HUES64 (cell line): ENCODE measurements at regions not wholly inside any gene's neighbourhood (a gene's known extent, or its start where the extent isn't known, plus 50 kb on each side); places are given as distances from the start of the nearest gene placed in this dataset.

ENCODE experiments used
- H3K27ac ChIP-seq: 2 replicates; pipeline ENCODE4 v1.7.0; 2013; ENCODE audit warnings: low read depth, low read length, inconsistent platforms
- H3K27me3 ChIP-seq: 2 replicates; pipeline ENCODE4 v1.6.1; 2013; ENCODE audit warnings: mild to moderate bottlenecking, low read length; ENCODE audit not compliant: insufficient read depth
- H3K36me3 ChIP-seq: 2 replicates; pipeline ENCODE4 v1.6.1; 2013; ENCODE audit warnings: mild to moderate bottlenecking, low read length; ENCODE audit not compliant: insufficient read depth
- H3K4me1 ChIP-seq: 2 replicates; pipeline ENCODE4 v1.6.1; 2013; ENCODE audit warnings: mild to moderate bottlenecking, low read length, moderate library complexity; ENCODE audit not compliant: insufficient read depth
- H3K4me3 ChIP-seq: 2 replicates; pipeline ENCODE4 v1.5.1; 2013; ENCODE audit warnings: mild to moderate bottlenecking, low read length, moderate library complexity
- H3K9ac ChIP-seq: 2 replicates; pipeline ENCODE4 v1.6.1; 2013; ENCODE audit warnings: mild to moderate bottlenecking, low read depth, low read length
- H3K9me3 ChIP-seq: 2 replicates; pipeline ENCODE4 v1.6.1; 2013; ENCODE audit warnings: low read depth, low read length; ENCODE audit not compliant: insufficient read depth
- WGBS: fragments of 150-250, 120-280 bp; methylation state at CpG from one replicate; pipeline ENCODE4 v1.1.7; 2013; ENCODE audit warnings: missing lambda C conversion rate; 5-methylcytosine and 5-hydroxymethylcytosine counted together

DNA sequence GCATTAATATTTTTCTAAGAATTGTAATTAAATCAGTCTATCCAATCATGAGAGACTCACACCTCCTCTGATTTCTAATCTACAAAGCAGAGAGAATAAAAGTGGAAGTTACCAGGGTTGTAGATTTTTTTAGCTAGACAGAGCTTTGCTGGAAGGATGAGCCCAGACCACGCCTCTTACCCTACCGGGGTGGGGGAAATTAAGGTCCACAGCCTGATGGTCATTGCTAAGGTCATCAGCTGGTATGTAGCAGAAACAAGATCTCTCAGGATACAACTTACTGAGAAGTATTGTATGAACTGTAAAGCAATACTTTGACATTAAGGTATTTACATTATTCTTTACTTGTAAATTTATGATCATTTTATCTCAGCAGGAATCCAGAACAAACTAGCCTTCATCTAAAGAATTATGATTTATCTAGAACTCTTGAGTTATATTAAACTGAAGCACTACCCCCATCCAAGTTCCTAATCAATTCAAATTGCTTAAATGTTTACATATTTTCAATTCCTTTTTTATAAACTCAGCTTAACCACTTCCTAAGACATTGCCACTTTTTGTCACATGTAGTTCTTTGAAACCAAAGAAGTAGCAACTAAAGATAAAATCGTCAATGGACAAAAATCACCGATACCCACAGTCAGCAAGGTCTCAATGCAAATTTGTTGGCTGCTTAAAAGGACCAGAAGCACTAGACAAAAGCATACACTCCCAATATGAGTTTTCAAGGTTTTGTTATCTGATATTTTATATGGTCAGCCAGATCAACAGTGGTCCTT is 225.8 kb upstream of the DAPK1 start:
- Histone ChIP-seq H3K4me1 (no peaks in the 10 kb centered on the region), H3K9ac (no peak overlapping the region), H3K36me3 (no peaks in the 10 kb centered on the region), H3K4me3 (no peak overlapping the region), H3K9me3 (no peaks in the 10 kb centered on the region), H3K27me3 (no peaks in the 10 kb centered on the region), H3K27ac (no peak overlapping the region)
- 92% methylated on average over 4 of the region's 4 CpGs for WGBS

DNA sequence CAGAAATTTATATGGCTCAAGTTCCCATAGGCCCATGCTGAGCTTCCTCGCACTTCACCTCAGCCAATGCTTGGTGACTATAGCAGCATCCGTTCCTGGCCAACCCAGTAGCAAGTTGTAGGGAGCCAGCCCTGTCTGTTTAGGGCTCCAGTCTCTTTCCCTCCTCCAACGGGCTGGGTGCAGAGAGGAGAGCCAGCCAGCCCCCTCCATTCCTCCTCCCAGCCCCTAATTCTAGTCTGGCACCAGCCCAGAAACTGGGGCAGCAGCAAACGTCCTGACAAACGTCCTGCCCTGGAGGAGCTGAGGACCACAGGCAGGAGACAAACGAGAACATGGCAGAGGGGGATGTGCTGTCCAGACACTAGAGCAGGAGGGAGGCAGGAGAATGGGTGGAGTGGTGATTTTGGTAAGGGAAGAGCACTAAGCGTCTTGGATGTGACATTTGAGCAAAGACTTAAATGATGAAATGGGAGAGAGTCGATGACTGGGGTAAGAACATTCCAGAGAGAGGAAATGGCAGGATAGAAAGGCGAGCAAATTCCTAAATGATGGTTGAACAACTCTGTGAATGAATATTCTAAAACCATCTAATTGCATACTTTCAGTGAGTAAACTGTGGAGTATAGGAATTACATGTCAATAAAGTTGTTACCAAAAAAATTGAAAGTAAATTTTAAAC is 222.5 kb upstream of the DAPK1 start:
- H3K4me1 ChIP-seq = no peaks in the 10 kb centered on the region
- 88% methylated on average over 9 of the region's 9 CpGs for WGBS
- no peaks in the 10 kb centered on the region for H3K36me3 ChIP-seq
- H3K27ac ChIP-seq = no peak overlapping the region
- H3K27me3 ChIP-seq = no peaks in the 10 kb centered on the region
- no peak overlapping the region for H3K9ac ChIP-seq
- H3K4me3 ChIP-seq = no peak overlapping the region
- no peaks in the 10 kb centered on the region for H3K9me3 ChIP-seq

- Histone ChIP-seq H3K27ac (no peak overlapping the region), H3K4me3 (no peak overlapping the region), H3K4me1 (no peaks in the 10 kb centered on the region), H3K36me3 (no peaks in the 10 kb centered on the region), H3K9ac (no peak overlapping the region), H3K9me3 (no peaks in the 10 kb centered on the region), H3K27me3 (no peaks in the 10 kb centered on the region)
- WGBS = 91% methylated on average over 8 of the region's 8 CpGs
Observed at GRCh38 chr9:87276327-87276841, 221.3 kb upstream of the DAPK1 start.

- H3K9me3 ChIP-seq = no peaks in the 10 kb centered on the region
- no peak overlapping the region for H3K4me3 ChIP-seq
- H3K36me3 ChIP-seq = no peaks in the 10 kb centered on the region
- H3K9ac ChIP-seq = no peak overlapping the region
- H3K4me1 ChIP-seq = no peaks in the 10 kb centered on the region
- no peak overlapping the region for H3K27ac ChIP-seq
- H3K27me3 ChIP-seq = no peaks in the 10 kb centered on the region
- 69% methylated on average over 3 of the region's 3 CpGs for WGBS
Observed at GRCh38 chr9:87276851-87277261, 220.8 kb upstream of the DAPK1 start.

- WGBS = 93% methylated on average over 3 of the region's 3 CpGs
- Histone ChIP-seq H3K4me3 (no peak overlapping the region), H3K27me3 (no peaks in the 10 kb centered on the region), H3K4me1 (no peaks in the 10 kb centered on the region), H3K9me3 (no peaks in the 10 kb centered on the region), H3K36me3 (no peaks in the 10 kb centered on the region), H3K9ac (no peak overlapping the region), H3K27ac (no peak overlapping the region)
Observed at GRCh38 chr9:87277346-87277745, 220.3 kb upstream of the DAPK1 start.

DNA sequence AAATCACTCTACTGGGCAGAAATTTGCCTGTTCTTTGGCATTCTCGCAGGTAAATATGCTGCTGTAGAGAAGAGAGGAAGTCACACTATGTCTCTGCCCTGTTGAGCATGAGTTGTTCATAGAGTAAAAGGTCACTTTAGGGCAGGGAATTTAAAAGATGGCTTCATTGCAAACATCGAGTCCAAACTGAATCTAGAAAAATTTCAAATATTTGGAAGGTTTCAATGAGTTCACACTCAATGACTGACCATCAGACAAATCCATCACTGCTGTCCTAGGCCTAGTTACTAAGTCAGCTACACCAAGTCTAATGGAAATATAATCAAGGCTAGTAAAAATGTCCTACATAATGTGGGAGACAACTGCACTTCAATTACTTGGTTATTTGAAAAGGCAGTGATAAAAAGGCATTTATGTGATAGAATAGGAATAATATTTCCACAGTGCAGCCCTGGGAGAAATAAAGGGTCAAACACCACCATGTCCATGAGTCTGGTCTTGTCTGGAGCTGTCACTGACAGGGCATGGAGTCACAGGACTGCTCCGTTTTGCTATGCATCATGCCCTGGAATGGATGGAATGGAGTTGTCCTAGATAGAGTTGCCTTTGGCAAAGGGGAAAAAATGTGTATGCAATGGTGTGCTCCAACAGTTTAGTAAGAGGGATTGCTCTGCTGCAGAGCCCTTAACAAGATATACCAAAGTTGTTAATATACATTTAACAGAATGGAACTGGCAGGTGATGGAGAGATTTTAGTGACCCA is 218.5 kb upstream of the DAPK1 start:
- Histone ChIP-seq H3K27me3 (no peaks in the 10 kb centered on the region), H3K9ac (no peak overlapping the region), H3K9me3 (no peaks in the 10 kb centered on the region), H3K27ac (no peak overlapping the region), H3K4me3 (no peak overlapping the region), H3K4me1 (no peaks in the 10 kb centered on the region), H3K36me3 (no peaks in the 10 kb centered on the region)
- 93% methylated on average over 3 of the region's 3 CpGs for WGBS

DNA sequence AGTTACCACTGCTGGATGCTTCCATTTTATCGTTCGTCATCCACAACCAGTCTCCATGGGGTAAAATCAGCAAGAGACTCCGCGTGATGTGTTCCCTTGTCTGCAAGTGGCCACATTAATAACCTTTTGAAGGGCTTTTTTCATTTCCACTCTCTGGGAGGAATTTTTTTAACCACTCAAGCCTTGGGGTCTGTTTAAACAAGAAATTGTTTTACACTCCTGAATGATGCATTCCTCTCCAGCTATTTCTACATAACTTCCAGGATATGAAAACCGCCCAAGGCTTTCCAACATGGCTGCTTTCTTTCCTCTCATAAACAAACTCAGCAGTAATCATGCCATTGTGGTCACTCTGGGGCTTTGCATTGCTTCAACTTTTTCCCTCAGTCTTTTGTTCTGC is 217.2 kb upstream of the DAPK1 start:
- 94% methylated on average over 5 of the region's 5 CpGs for WGBS
- H3K27me3 ChIP-seq = no peaks in the 10 kb centered on the region
- H3K4me3 ChIP-seq = no peak overlapping the region
- no peaks in the 10 kb centered on the region for H3K36me3 ChIP-seq
- no peaks in the 10 kb centered on the region for H3K9me3 ChIP-seq
- no peaks in the 10 kb centered on the region for H3K4me1 ChIP-seq
- H3K27ac ChIP-seq = no peak overlapping the region
- H3K9ac ChIP-seq = no peak overlapping the region

DNA sequence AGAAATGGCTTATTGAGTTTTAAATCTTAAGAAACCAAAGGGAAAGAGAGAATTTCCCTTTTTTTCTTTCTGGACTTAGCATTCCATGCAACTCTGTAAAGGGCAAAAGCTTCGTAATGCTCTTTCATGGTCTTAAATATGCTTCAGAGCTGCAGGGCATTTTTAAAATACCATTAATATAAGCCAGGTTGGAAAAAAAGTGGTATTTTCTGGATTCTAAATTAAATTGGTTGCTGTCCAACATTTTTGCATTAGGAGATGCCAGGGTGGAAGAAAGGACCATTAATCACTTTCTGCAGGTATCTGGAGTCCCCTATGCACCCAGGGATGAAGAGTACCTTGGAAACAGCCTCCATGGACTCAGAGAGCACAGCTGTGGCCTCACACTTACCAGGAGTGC is 215.1 kb upstream of the DAPK1 start:
- H3K27ac ChIP-seq = no peak overlapping the region
- no peak overlapping the region for H3K9ac ChIP-seq
- no peaks in the 10 kb centered on the region for H3K4me1 ChIP-seq
- 83% methylated on average over 1 of the region's 1 CpG for WGBS
- no peak overlapping the region for H3K4me3 ChIP-seq
- no peaks in the 10 kb centered on the region for H3K36me3 ChIP-seq
- no peaks in the 10 kb centered on the region for H3K9me3 ChIP-seq
- no peaks in the 10 kb centered on the region for H3K27me3 ChIP-seq

DNA sequence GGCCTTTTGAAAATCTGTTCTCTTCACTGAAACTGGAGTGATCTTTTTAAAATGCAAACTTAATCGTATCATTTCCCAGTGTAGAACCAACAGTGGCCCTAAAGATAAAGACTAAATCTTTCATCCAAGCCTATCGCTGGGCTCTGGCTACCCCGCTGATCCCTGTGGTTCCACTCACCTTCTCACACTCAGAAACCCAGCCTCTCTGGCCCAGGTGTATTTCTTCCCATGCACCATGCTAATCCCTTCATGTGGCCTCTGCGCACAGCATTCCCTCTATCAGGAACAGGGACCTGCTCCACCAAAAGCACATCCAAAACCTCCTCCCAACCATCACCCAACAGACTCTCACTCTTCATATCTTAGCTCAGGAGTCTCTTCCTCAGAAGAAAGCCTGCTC is 214.1 kb upstream of the DAPK1 start:
- Histone ChIP-seq H3K4me1 (no peaks in the 10 kb centered on the region), H3K36me3 (no peaks in the 10 kb centered on the region), H3K27me3 (no peaks in the 10 kb centered on the region), H3K9ac (no peak overlapping the region), H3K9me3 (no peaks in the 10 kb centered on the region), H3K27ac (no peak overlapping the region), H3K4me3 (no peak overlapping the region)
- 94% methylated on average over 4 of the region's 4 CpGs for WGBS

- Histone ChIP-seq H3K4me3 (no peak overlapping the region), H3K9ac (no peak overlapping the region), H3K27ac (no peak overlapping the region), H3K27me3 (no peaks in the 10 kb centered on the region), H3K9me3 (no peaks in the 10 kb centered on the region), H3K4me1 (no peaks in the 10 kb centered on the region), H3K36me3 (no peaks in the 10 kb centered on the region)
- 78% methylated on average over 4 of the region's 4 CpGs for WGBS
Observed at GRCh38 chr9:87285183-87285850, 212.3 kb upstream of the DAPK1 start.

DNA sequence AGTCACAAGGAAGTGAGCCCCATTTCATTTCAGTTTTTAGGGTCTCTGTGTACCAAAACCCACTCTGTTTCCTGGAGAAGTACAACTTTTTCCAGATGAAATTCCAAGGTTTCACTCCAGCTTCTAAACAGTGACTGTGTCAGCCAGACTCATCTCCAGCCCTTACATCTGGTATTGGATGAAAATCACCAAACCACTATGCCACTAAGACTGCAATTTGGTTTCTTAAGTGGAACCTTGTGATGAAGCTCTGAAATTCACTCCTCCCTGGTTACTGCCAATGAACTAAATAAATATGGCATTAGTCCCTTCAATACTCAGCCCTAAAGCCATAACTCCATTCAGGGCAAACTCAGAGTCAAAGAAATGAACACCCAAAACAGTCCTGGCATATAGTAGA is 211.2 kb upstream of the DAPK1 start:
- H3K4me1 ChIP-seq = no peaks in the 10 kb centered on the region
- H3K27ac ChIP-seq = no peak overlapping the region
- H3K9me3 ChIP-seq = no peaks in the 10 kb centered on the region
- H3K4me3 ChIP-seq = no peak overlapping the region
- no peak overlapping the region for H3K9ac ChIP-seq
- H3K36me3 ChIP-seq = no peaks in the 10 kb centered on the region
- no peaks in the 10 kb centered on the region for H3K27me3 ChIP-seq
